Caco-2 (cell line): ENCODE measurements at regions not wholly inside any gene's neighbourhood (a gene's known extent, or its start where the extent isn't known, plus 50 kb on each side); places are given as distances from the start of the nearest gene placed in this dataset.

Experiments
- BruUV-seq: library from RNA; stranded (reverse); fragments of 400-500 nt; replicated peaks from 2 replicates; lab custom pipeline; 2021; lab: Mats Ljungman, UMichigan
- CTCF ChIA-PET: fragments of 300-600 bp; sonication (Branson Sonifier 250); formaldehyde crosslinking; loops from one replicate; lab custom pipeline; 2022; ENCODE audit warnings: antibody characterized with exemption; lab: Charles Lee
- POLR2A ChIA-PET: fragments of 300-600 bp; sonication (Branson Sonifier 250); formaldehyde crosslinking; loops from one replicate; lab custom pipeline; 2022; ENCODE audit warnings: antibody characterized with exemption; lab: Charles Lee
- DNase-seq, 2 experiments: peaks; one replicate each; pipeline versions ENCODE4 v3.0.0 to v3.0.0-alpha.2; 2020 to 2022
- H3K27me3 ChIP-seq: replicated peaks from 2 replicates; pipeline ENCODE4 v1.6.0; 2011; ENCODE audit warnings: low read length; ENCODE audit not compliant: control insufficient read depth, insufficient read depth
- H3K36me3 ChIP-seq: 2 replicates; pipeline ENCODE4 v1.5.1; 2011; ENCODE audit warnings: low read length; ENCODE audit not compliant: control insufficient read depth, insufficient read depth
- H3K4me1 ChIP-seq: fragments of 250-450 bp; sonication (Bioruptor Pico); 2 replicates; pipeline ENCODE4 v1.5.1; 2020; ENCODE audit warnings: mild to moderate bottlenecking
- H3K4me3 ChIP-seq: 2 replicates; pipeline ENCODE4 v1.5.1; 2011; ENCODE audit warnings: low read depth, mild to moderate bottlenecking, control low read depth, low read length
- H3K9me3 ChIP-seq: fragments of 250-450 bp; sonication (Bioruptor Pico); 2 replicates; pipeline ENCODE4 v1.5.1; 2020; ENCODE audit warnings: mild to moderate bottlenecking, moderate library complexity
- H3K27ac Mint-ChIP-seq: one replicate; pipeline ENCODE4 v1.8.0; 2022; ENCODE audit warnings: mixed read lengths; ENCODE audit not compliant: unreplicated experiment
- H3K27me3 Mint-ChIP-seq: one replicate; pipeline ENCODE4 v1.8.0; 2022; ENCODE audit warnings: mixed read lengths; ENCODE audit not compliant: insufficient read depth, unreplicated experiment
- H3K36me3 Mint-ChIP-seq: one replicate; pipeline ENCODE4 v1.8.0; 2022; ENCODE audit warnings: mild to moderate bottlenecking, mixed read lengths; ENCODE audit not compliant: insufficient read depth, unreplicated experiment
- H3K4me1 Mint-ChIP-seq: one replicate; pipeline ENCODE4 v1.8.0; 2022; ENCODE audit warnings: low read depth, mixed read lengths; ENCODE audit not compliant: unreplicated experiment
- H3K4me3 Mint-ChIP-seq: one replicate; pipeline ENCODE4 v1.8.0; 2022; ENCODE audit warnings: mild to moderate bottlenecking, moderate library complexity, mixed read lengths; ENCODE audit not compliant: unreplicated experiment
- H3K9me3 Mint-ChIP-seq: one replicate; pipeline ENCODE4 v1.8.0; 2022; ENCODE audit warnings: mixed read lengths; ENCODE audit not compliant: unreplicated experiment
- CTCF ChIP-seq, 2 experiments: fragments of 200-600 bp in 1 of 2; IDR thresholded peaks; 1 replicate in 1 of 2; 2 replicates in 1 of 2; pipeline versions ENCODE4 v1.5.1 to v1.8.0; 2011 to 2022; ENCODE audit warnings: antibody characterized with exemption in 1 of 2, control low read depth in 1 of 2, inconsistent platforms in 1 of 2, low read depth in 1 of 2, low read length in 1 of 2, mild to moderate bottlenecking in 1 of 2, moderate library complexity in 1 of 2; ENCODE audit not compliant: insufficient read depth in 1 of 2, severe bottlenecking in 1 of 2, unreplicated experiment in 1 of 2
- intact Hi-C: fragments of 100-400 bp; cut with micrococcal nuclease; formaldehyde crosslinking; loops from one replicate; pipeline ENCODE4 v1.10.0; 2022; ENCODE audit not compliant: unreplicated experiment

DNA sequence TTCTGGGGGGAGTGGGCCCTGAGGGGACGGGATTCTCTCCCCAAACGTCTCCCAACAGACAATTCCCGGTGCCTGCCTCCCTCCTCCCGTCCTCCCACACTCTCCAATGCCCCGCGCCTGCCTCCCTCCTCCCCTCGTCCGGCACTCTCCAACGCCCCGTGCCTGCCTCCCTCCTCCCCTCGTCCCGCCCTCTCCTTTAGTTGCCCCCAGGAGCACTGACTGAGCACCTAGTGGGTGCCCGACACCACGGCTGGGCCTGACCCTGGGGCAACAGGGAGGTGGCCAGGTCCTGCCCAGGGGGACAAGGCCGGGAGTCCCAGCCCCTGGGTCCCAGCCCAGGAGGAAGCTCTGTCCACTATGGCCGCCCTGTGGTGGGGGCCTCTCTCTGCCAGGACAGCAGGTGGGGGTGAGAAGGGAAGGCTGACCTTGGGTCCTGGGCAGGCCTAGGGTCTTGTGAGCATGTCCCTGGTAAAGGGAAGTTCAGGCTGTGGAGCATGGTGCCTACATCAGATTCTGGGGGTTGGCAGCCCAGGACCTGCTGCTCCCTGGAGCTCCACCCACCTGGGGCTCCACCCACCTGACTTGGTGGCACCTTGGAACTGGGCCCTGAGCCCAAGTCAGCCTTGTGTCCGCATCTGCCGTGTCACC is 942.3 kb downstream of the BRD1 start:
- H3K4me1 Mint-ChIP-seq, result no peaks in the 10 kb centered on the region
- no peak overlapping the region for H3K4me3 Mint-ChIP-seq
- BruUV-seq, result no TSS peak
- no peaks in the 10 kb centered on the region for H3K9me3 ChIP-seq
- H3K27me3 Mint-ChIP-seq, result peaks cover 6% of the 10 kb centered on the region
- no peaks in the 10 kb centered on the region for H3K9me3 Mint-ChIP-seq
- H3K36me3 ChIP-seq, result no peaks in the 10 kb centered on the region
- H3K27ac Mint-ChIP-seq, result no peak overlapping the region
- no peak overlapping the region for H3K4me3 ChIP-seq
- ChIA-PET CTCF (no interaction called here), POLR2A (no interaction called here)
- intact Hi-C loops, result no loop called here
- H3K4me1 ChIP-seq, result no peaks in the 10 kb centered on the region
- TF ChIP-seq CTCF (IDR thresholded peaks at IDR 0.05; ENCODE audit: insufficient read depth in 1 of 2, low read depth in 1 of 2, low read length in 1 of 2, severe bottlenecking in 1 of 2, unreplicated experiment in 1 of 2), result no peak
- H3K27me3 ChIP-seq, result no peaks in the 10 kb centered on the region
- no peaks in the 10 kb centered on the region for H3K36me3 Mint-ChIP-seq
- peak in 1 of 2 experiments; percentile 23 for DNase-seq

- Histone ChIP-seq H3K4me3 (no peak overlapping the region), H3K27me3 (no peaks in the 10 kb centered on the region), H3K9me3 (no peaks in the 10 kb centered on the region), H3K36me3 (no peaks in the 10 kb centered on the region), H3K4me1 (no peaks in the 10 kb centered on the region)
- ChIA-PET CTCF (no interaction called here), POLR2A (no interaction called here)
- no TSS peak for BruUV-seq
- TF ChIP-seq CTCF (IDR thresholded peaks at IDR 0.05; ENCODE audit: insufficient read depth in 1 of 2, low read depth in 1 of 2, low read length in 1 of 2, severe bottlenecking in 1 of 2, unreplicated experiment in 1 of 2), result no peak
- no peaks in the 10 kb centered on the region for H3K36me3 Mint-ChIP-seq
- no peak overlapping the region for H3K27ac Mint-ChIP-seq
- H3K4me3 Mint-ChIP-seq, result no peak overlapping the region
- H3K4me1 Mint-ChIP-seq, result no peaks in the 10 kb centered on the region
- peak in 1 of 2 experiments; percentile 19 for DNase-seq
- H3K27me3 Mint-ChIP-seq, result peaks cover 4% of the 10 kb centered on the region
- intact Hi-C loops, result no loop called here
- no peaks in the 10 kb centered on the region for H3K9me3 Mint-ChIP-seq
Observed at GRCh38 chr22:48884786-48885185, 942.9 kb downstream of the BRD1 start.

DNA sequence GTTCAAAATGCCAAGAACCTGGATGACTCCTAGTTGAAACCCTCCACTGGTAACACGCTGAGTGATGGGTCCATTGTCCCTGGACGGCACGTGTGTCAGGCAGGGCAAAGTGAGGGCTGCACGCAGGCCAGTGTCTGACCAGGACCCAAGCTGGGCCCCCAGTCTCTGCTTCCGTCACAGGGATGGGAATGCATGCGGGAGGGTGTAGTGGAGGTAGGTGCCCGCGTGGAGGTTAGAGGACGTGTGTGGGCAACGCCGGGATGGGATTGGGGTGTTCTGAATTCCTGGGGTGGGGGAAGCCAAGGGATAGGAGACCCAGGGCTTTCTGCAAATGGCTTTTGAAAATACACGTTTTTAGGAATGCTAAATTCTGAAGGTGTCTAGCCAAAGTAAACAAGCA is 943.3 kb downstream of the BRD1 start:
- Histone ChIP-seq H3K27me3 (no peaks in the 10 kb centered on the region), H3K4me1 (no peaks in the 10 kb centered on the region), H3K4me3 (no peak overlapping the region), H3K36me3 (no peaks in the 10 kb centered on the region), H3K9me3 (no peaks in the 10 kb centered on the region)
- BruUV-seq, result no TSS peak
- TF ChIP-seq CTCF (IDR thresholded peaks at IDR 0.05; ENCODE audit: insufficient read depth in 1 of 2, low read depth in 1 of 2, low read length in 1 of 2, severe bottlenecking in 1 of 2, unreplicated experiment in 1 of 2), result no peak
- POLR2A ChIA-PET, result no interaction called here
- Mint-ChIP-seq H3K4me1 (no peaks in the 10 kb centered on the region), H3K4me3 (no peak overlapping the region), H3K27ac (no peak overlapping the region), H3K36me3 (no peaks in the 10 kb centered on the region), H3K27me3 (peaks cover 2% of the 10 kb centered on the region), H3K9me3 (no peaks in the 10 kb centered on the region)
- intact Hi-C loops, result no loop called here
- DNase-seq, result peak in 1 of 2 experiments; percentile 14
- CTCF ChIA-PET, result no interaction called here
